Right lobe of liver (tissue), 6 donors: ENCODE measurements at regions not wholly inside any gene's neighbourhood (a gene's known extent, or its start where the extent isn't known, plus 50 kb on each side); places are given as distances from the start of the nearest gene placed in this dataset.

Experiments used
- ATAC-seq, 4 donors: fragments of 200-7000 bp; cut with Tn5 transposase; one replicate each; pipeline ENCODE4 v1.9.1; 2020; ENCODE audit warnings: mild to moderate bottlenecking in 4 of 4, moderate library complexity in 4 of 4
- DNase-seq, 3 donors: peaks; one replicate each; pipeline ENCODE4 v3.0.0-alpha.2; 2020
- H3K27ac ChIP-seq, 3 donors: fragments of 200-600 bp; one replicate each; pipeline ENCODE4 v1.8.0; 2022
- H3K27me3 ChIP-seq, 2 donors: fragments of 200-600 bp; one replicate each; pipeline ENCODE4 v1.8.0; 2022
- H3K36me3 ChIP-seq, 4 donors: fragments of 200-600 bp; sonication (generic) in 1 of 4; one replicate each; pipeline versions ENCODE4 v1.5.1 to v1.8.0; 2017 to 2022; ENCODE audit warnings: control low read depth in 1 of 4
- H3K4me1 ChIP-seq, 4 donors: fragments of 200-600 bp; sonication (generic) in 1 of 4; one replicate each; pipeline versions ENCODE4 v1.5.1 to v1.8.0; 2017 to 2022; ENCODE audit warnings: control low read depth in 1 of 4
- H3K4me3 ChIP-seq, 3 donors: fragments of 200-600 bp; one replicate each; pipeline ENCODE4 v1.8.0; 2022
- H3K9me3 ChIP-seq, 4 donors: fragments of 200-600 bp; sonication (generic) in 1 of 4; one replicate each; pipeline versions ENCODE4 v1.5.1 to v1.8.0; 2017 to 2022; ENCODE audit warnings: control low read depth in 1 of 4
- WGBS: methylation state at CpG from one replicate; pipeline ENCODE4 v1.1.6; 2018; ENCODE audit warnings: low coverage, low lambda C conversion rate; ENCODE audit not compliant: insufficient coverage; ENCODE audit errors: missing lambda C conversion rate; 5-methylcytosine and 5-hydroxymethylcytosine counted together
- intact Hi-C, 2 donors: fragments of 100-400 bp; cut with DNase I; formaldehyde crosslinking; loops; one replicate each; pipeline versions ENCODE4 v1.11.2 to v1.14.1; 2022
- TF ChIP-seq, protein P1 (sequence below), 4 donors: fragments of 200-600 bp in 3 of 4; fragments of 450-650 bp in 1 of 4; IDR thresholded peaks; one replicate each; pipeline versions ENCODE4 v1.5.1 to v1.8.0; 2016 to 2022; ENCODE audit warnings: antibody characterized with exemption in 4 of 4, mild to moderate bottlenecking in 2 of 4
- donor health status: DM: no; HTN: yes; CAD: no.
- donor health status: DM: no; HTN: no; CAD: no.
- donor health status: DM: no; HTN: no; CAD: no.
- donor health status: DM: no; HTN: yes; CAD: no.
- donor health status: DM: no; HTN: yes; CAD: no.

GRCh38 chr2:224638301-224638823, 53.2 kb upstream of the CUL3 start:
- peak in 1 of 4 donors; percentile 25 for ATAC-seq
- 47% methylated on average over 7 of the region's 8 CpGs for WGBS
- H3K36me3 ChIP-seq: no peaks in the 10 kb centered on the region
- no peak overlapping the region for H3K4me3 ChIP-seq
- intact Hi-C loops: no loop called here
- no peaks in the 10 kb centered on the region for H3K4me1 ChIP-seq
- H3K27me3 ChIP-seq: no peaks in the 10 kb centered on the region
- no peak overlapping the region for H3K27ac ChIP-seq
- H3K9me3 ChIP-seq: no peaks in the 10 kb centered on the region
- no peak for DNase-seq
- TF ChIP-seq, protein P1, sequence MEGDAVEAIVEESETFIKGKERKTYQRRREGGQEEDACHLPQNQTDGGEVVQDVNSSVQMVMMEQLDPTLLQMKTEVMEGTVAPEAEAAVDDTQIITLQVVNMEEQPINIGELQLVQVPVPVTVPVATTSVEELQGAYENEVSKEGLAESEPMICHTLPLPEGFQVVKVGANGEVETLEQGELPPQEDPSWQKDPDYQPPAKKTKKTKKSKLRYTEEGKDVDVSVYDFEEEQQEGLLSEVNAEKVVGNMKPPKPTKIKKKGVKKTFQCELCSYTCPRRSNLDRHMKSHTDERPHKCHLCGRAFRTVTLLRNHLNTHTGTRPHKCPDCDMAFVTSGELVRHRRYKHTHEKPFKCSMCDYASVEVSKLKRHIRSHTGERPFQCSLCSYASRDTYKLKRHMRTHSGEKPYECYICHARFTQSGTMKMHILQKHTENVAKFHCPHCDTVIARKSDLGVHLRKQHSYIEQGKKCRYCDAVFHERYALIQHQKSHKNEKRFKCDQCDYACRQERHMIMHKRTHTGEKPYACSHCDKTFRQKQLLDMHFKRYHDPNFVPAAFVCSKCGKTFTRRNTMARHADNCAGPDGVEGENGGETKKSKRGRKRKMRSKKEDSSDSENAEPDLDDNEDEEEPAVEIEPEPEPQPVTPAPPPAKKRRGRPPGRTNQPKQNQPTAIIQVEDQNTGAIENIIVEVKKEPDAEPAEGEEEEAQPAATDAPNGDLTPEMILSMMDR (IDR thresholded peaks at IDR 0.05): no peak
